NOMO-1 treated with DMSO at 0.1 percent for 48 hours (cell line): ENCODE measurements at regions not wholly inside any gene's neighbourhood (a gene's known extent, or its start where the extent isn't known, plus 50 kb on each side); places are given as distances from the start of the nearest gene placed in this dataset.

Experiments
- DNase-seq: peaks from one replicate; lab custom pipeline; 2025; ENCODE audit not compliant: unreplicated experiment; lab: John Stamatoyannopoulos, UW

- no peak for DNase-seq
Observed at GRCh38 chr6:80658926-80659325, 552.5 kb downstream of the BCKDHB start.

GRCh38 chr6:80647156-80647555 lies 540.7 kb downstream of the BCKDHB start:
- no peak for DNase-seq

- no peak for DNase-seq
Observed at GRCh38 chr6:80643881-80644280, 537.4 kb downstream of the BCKDHB start.

GRCh38 chr6:80642452-80642851 lies 536.0 kb downstream of the BCKDHB start:
- no peak for DNase-seq

- DNase-seq, result no peak
Observed at GRCh38 chr6:80641591-80641990, 535.1 kb downstream of the BCKDHB start.

- DNase-seq, result no peak
Observed at GRCh38 chr6:80640176-80640575, 533.7 kb downstream of the BCKDHB start.

GRCh38 chr6:80639181-80639629 lies 532.7 kb downstream of the BCKDHB start:
- no peak for DNase-seq

- peak; percentile 88 for DNase-seq
Observed at GRCh38 chr6:80638213-80639055, 532.0 kb downstream of the BCKDHB start.

GRCh38 chr6:80637312-80637711 lies 530.8 kb downstream of the BCKDHB start:
- peak; percentile 51 for DNase-seq

- no peak for DNase-seq
Observed at GRCh38 chr6:80636689-80637088, 530.2 kb downstream of the BCKDHB start.

GRCh38 chr6:80633412-80633811 lies 526.9 kb downstream of the BCKDHB start:
- DNase-seq, result no peak

GRCh38 chr6:80625405-80625804 lies 518.9 kb downstream of the BCKDHB start:
- DNase-seq, result no peak

GRCh38 chr6:80623066-80623815 lies 516.8 kb downstream of the BCKDHB start:
- DNase-seq, result no peak

GRCh38 chr6:80622641-80623040 lies 516.2 kb downstream of the BCKDHB start:
- no peak for DNase-seq

- no peak for DNase-seq
Observed at GRCh38 chr6:80618953-80619352, 512.5 kb downstream of the BCKDHB start.

GRCh38 chr6:80610846-80611245 lies 504.4 kb downstream of the BCKDHB start:
- no peak for DNase-seq

- no peak for DNase-seq
Observed at GRCh38 chr6:80608881-80609280, 502.4 kb downstream of the BCKDHB start.

GRCh38 chr6:80607811-80608391 lies 501.4 kb downstream of the BCKDHB start:
- DNase-seq, result peak; percentile 73

GRCh38 chr6:80605165-80605989 lies 498.9 kb downstream of the BCKDHB start:
- peak; percentile 41 for DNase-seq

GRCh38 chr6:80603679-80604078 lies 497.2 kb downstream of the BCKDHB start:
- DNase-seq, result no peak

- DNase-seq, result no peak
Observed at GRCh38 chr6:80594461-80594860, 488.0 kb downstream of the BCKDHB start.
